Muscle of leg (tissue), 3 donors: ENCODE measurements at regions not wholly inside any gene's neighbourhood (a gene's known extent, or its start where the extent isn't known, plus 50 kb on each side); places are given as distances from the start of the nearest gene placed in this dataset.

Experiments used
- DNase-seq: peaks from one replicate; pipeline ENCODE4 v3.0.0; 2013
- H3K27ac ChIP-seq: one replicate; pipeline ENCODE4 v1.5.1; 2013; ENCODE audit warnings: mild to moderate bottlenecking, low read length, control low read depth
- H3K27me3 ChIP-seq: one replicate; pipeline ENCODE4 v1.6.1; 2013; ENCODE audit warnings: low read length; ENCODE audit not compliant: control insufficient read depth, insufficient read depth
- H3K36me3 ChIP-seq: one replicate; pipeline ENCODE4 v1.6.1; 2013; ENCODE audit warnings: low read length; ENCODE audit not compliant: control insufficient read depth, insufficient read depth
- H3K4me1 ChIP-seq: one replicate; pipeline ENCODE4 v1.6.1; 2013; ENCODE audit warnings: low read length; ENCODE audit not compliant: control insufficient read depth, insufficient read depth
- H3K4me3 ChIP-seq: one replicate; pipeline ENCODE4 v1.5.1; 2013; ENCODE audit warnings: low read length, control low read depth
- H3K9me3 ChIP-seq: replicated peaks from 2 replicates; pipeline ENCODE4 v1.6.1; 2013; ENCODE audit warnings: low read depth, low read length; ENCODE audit not compliant: control insufficient read depth
- WGBS: methylation state at CpG from one replicate; pipeline ENCODE4 v1.1.5; 2013; ENCODE audit warnings: missing lambda C conversion rate; ENCODE audit not compliant: insufficient coverage; 5-methylcytosine and 5-hydroxymethylcytosine counted together

GRCh38 chr13:27673911-27674310, 52.2 kb downstream of the POLR1D start:
- no peak for DNase-seq
- Histone ChIP-seq H3K4me1 (no peaks in the 10 kb centered on the region), H3K27ac (no peak overlapping the region), H3K9me3 (peaks cover 2% of the 10 kb centered on the region), H3K4me3 (no peak overlapping the region), H3K36me3 (no peaks in the 10 kb centered on the region), H3K27me3 (no peaks in the 10 kb centered on the region)
- no CpG with 5 or more reads among the region's 1 CpG for WGBS

- H3K4me3 ChIP-seq, result no peak overlapping the region
- no peaks in the 10 kb centered on the region for H3K9me3 ChIP-seq
- WGBS, result 68% methylated on average over 6 of the region's 6 CpGs
- no peak overlapping the region for H3K27ac ChIP-seq
- no peaks in the 10 kb centered on the region for H3K36me3 ChIP-seq
- no peaks in the 10 kb centered on the region for H3K4me1 ChIP-seq
- no peak for DNase-seq
- H3K27me3 ChIP-seq, result no peaks in the 10 kb centered on the region
Measured at GRCh38 chr13:27678306-27679040, 56.8 kb downstream of the POLR1D start.

GRCh38 chr13:27679396-27679795, 57.7 kb downstream of the POLR1D start:
- no peaks in the 10 kb centered on the region for H3K4me1 ChIP-seq
- no peaks in the 10 kb centered on the region for H3K36me3 ChIP-seq
- H3K27me3 ChIP-seq, result no peaks in the 10 kb centered on the region
- H3K9me3 ChIP-seq, result peaks cover 3% of the 10 kb centered on the region
- no peak for DNase-seq
- WGBS, result no CpG with 5 or more reads among the region's 1 CpG
- H3K27ac ChIP-seq, result no peak overlapping the region
- no peak overlapping the region for H3K4me3 ChIP-seq

GRCh38 chr13:27679896-27680295, 58.2 kb downstream of the POLR1D start:
- no peaks in the 10 kb centered on the region for H3K4me1 ChIP-seq
- DNase-seq, result no peak
- no peaks in the 10 kb centered on the region for H3K36me3 ChIP-seq
- 76% methylated on average over 3 of the region's 5 CpGs for WGBS
- no peak overlapping the region for H3K4me3 ChIP-seq
- peaks cover 3% of the 10 kb centered on the region for H3K9me3 ChIP-seq
- no peaks in the 10 kb centered on the region for H3K27me3 ChIP-seq
- H3K27ac ChIP-seq, result no peak overlapping the region

- no peak for DNase-seq
- no peak overlapping the region for H3K27ac ChIP-seq
Measured at GRCh38 chr13:27680465-27680864, 58.8 kb downstream of the POLR1D start.

GRCh38 chr13:27691207-27691606, 69.5 kb downstream of the POLR1D start:
- Histone ChIP-seq H3K27ac (no peak overlapping the region), H3K36me3 (no peaks in the 10 kb centered on the region), H3K27me3 (no peaks in the 10 kb centered on the region), H3K4me1 (no peaks in the 10 kb centered on the region), H3K4me3 (no peak overlapping the region), H3K9me3 (peaks cover under 1% of the 10 kb centered on the region)
- no CpG with 5 or more reads among the region's 3 CpGs for WGBS
- DNase-seq, result no peak

More at GRCh38 chr13:27680465-27680864, 58.8 kb downstream of the POLR1D start:
- H3K4me3 ChIP-seq, result no peak overlapping the region
- peaks cover 3% of the 10 kb centered on the region for H3K9me3 ChIP-seq
- H3K36me3 ChIP-seq, result no peaks in the 10 kb centered on the region
- H3K27me3 ChIP-seq, result no peaks in the 10 kb centered on the region
- no peaks in the 10 kb centered on the region for H3K4me1 ChIP-seq

- Histone ChIP-seq H3K27me3 (no peaks in the 10 kb centered on the region), H3K4me1 (no peaks in the 10 kb centered on the region), H3K27ac (no peak overlapping the region), H3K36me3 (no peaks in the 10 kb centered on the region), H3K9me3 (no peaks in the 10 kb centered on the region), H3K4me3 (no peak overlapping the region)
- WGBS, result 56% methylated on average over 1 of the region's 3 CpGs
- DNase-seq, result no peak
Measured at GRCh38 chr13:27696731-27697130, 75.0 kb downstream of the POLR1D start.

- no peaks in the 10 kb centered on the region for H3K4me1 ChIP-seq
- H3K4me3 ChIP-seq, result no peak overlapping the region
- H3K36me3 ChIP-seq, result no peaks in the 10 kb centered on the region
- no CpG with 5 or more reads among the region's 4 CpGs for WGBS
- H3K9me3 ChIP-seq, result no peaks in the 10 kb centered on the region
- H3K27me3 ChIP-seq, result no peaks in the 10 kb centered on the region
- no peak for DNase-seq
- no peak overlapping the region for H3K27ac ChIP-seq
Measured at GRCh38 chr13:27699952-27700351, 78.3 kb downstream of the POLR1D start.

GRCh38 chr13:27704681-27705080, 83.0 kb downstream of the POLR1D start:
- no peak for DNase-seq
- no CpG with 5 or more reads among the region's 2 CpGs for WGBS
- no peaks in the 10 kb centered on the region for H3K36me3 ChIP-seq
- no peaks in the 10 kb centered on the region for H3K9me3 ChIP-seq
- H3K4me3 ChIP-seq, result no peak overlapping the region
- no peaks in the 10 kb centered on the region for H3K4me1 ChIP-seq
- H3K27ac ChIP-seq, result no peak overlapping the region
- no peaks in the 10 kb centered on the region for H3K27me3 ChIP-seq

GRCh38 chr13:27708325-27708724, 84.0 kb upstream of the GSX1 start:
- WGBS, result 77% methylated on average over 6 of the region's 9 CpGs
- Histone ChIP-seq H3K4me3 (no peak overlapping the region), H3K9me3 (no peaks in the 10 kb centered on the region), H3K36me3 (no peaks in the 10 kb centered on the region), H3K27ac (no peak overlapping the region), H3K4me1 (no peaks in the 10 kb centered on the region), H3K27me3 (no peaks in the 10 kb centered on the region)
- no peak for DNase-seq

- WGBS, result no CpG with 5 or more reads among the region's 1 CpG
- H3K4me1 ChIP-seq, result no peaks in the 10 kb centered on the region
Measured at GRCh38 chr13:27709779-27710178, 82.5 kb upstream of the GSX1 start.

More at GRCh38 chr13:27709779-27710178, 82.5 kb upstream of the GSX1 start:
- Histone ChIP-seq H3K27ac (no peak overlapping the region), H3K27me3 (peaks cover under 1% of the 10 kb centered on the region), H3K9me3 (no peaks in the 10 kb centered on the region), H3K4me3 (no peak overlapping the region), H3K36me3 (no peaks in the 10 kb centered on the region)
- DNase-seq, result no peak
